RPMI8226 (cell line): ENCODE measurements at regions not wholly inside any gene's neighbourhood (a gene's known extent, or its start where the extent isn't known, plus 50 kb on each side); places are given as distances from the start of the nearest gene placed in this dataset.

ENCODE experiments used
- DNase-seq: peaks from one replicate; pipeline ENCODE4 v3.0.0-alpha.2; 2015

DNA sequence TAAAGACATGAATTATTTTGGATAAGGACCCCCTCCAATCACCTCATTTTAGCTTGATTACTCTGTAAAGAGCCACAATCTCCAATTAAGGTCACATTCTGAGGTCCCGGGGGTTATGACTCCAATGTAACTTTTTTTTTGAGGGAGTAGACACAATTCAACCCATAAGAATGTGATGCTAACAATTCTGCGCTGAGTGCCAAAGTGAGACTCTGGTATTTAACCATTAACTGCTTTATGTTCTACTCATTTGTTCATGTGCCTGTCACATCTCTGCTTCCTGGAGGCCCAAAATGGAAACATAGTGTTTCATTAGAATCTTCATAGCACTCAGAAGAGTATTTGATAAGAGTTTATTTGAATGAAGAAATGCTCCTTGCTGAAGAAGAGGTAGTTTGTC is 234.8 kb downstream of the CPE start:
- no peak for DNase-seq

DNA sequence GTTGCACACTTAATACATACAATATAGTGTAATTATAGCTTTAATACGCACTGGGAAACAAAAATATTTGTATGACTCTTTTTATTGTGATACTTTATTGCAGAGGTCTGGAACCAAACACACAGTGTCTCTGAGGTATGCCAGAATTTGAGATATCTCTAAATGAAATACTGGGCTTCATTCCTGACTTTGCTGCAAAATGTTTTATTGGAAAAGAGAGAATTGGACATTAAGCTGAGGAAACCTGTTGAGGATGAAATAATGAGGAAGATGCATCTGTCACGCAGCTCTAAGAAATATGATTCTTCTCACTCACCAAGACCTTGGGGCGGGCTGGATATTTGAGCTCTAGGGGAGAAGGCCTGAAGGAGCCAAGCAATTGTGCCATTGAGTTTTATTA is 242.1 kb downstream of the CPE start:
- DNase-seq = no peak

DNA sequence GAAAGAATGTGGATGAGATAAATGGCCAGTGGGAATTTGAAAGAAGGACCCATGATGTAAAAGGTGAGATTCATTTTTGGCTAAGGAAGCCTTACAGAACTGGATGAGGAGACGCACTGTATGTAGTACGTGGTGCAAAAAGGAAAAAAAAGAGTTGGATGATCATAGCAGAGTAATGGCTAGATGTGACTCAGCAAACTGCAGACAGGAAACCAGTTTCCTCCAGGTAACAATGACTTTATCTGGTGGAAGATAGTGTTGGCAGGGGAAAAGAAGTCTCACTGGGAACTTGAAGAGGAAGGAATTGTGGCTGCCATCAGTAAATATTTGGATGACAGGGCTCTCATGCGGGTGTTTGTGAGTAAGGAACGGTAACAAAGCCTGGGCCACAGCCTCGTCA is 243.2 kb downstream of the CPE start:
- no peak for DNase-seq

DNA sequence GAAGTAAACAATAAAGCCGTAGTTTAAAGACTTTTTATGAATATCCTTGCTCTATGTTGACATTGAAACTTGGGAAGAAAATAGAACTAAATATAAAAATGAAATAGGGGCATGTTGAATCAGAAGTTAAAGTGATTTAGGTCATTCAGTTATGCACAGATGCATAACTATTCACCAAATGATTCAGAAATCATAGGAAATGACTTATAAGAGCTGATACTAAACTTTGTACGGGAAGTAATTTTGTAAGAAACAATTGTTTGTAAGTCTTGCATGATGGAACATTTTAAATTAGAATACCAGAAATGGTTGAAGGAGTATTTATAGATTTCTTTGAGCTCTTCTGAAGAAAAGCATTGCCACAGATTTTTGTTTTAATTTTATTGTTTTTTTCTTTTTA is 246.5 kb downstream of the CPE start:
- no peak for DNase-seq

DNA sequence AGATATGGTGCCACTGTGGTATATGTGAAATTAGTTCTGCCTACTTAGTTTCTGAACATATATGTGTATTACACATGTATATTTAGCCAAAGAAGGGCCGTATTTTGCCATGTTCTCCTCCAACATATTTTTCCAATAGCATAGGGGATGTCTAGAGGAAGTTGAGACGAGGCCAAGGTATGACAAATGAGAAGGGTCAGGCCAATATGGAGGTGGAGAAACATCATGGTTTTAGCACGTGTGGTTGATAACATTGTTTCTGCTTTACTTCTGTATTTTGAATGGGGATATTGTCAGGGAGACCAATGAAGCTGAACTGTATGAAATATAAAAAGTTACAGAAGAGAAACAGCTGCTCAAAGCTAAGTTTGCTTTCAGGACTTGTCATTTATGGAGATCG is 246.7 kb upstream of the TLL1 start:
- DNase-seq = no peak

DNA sequence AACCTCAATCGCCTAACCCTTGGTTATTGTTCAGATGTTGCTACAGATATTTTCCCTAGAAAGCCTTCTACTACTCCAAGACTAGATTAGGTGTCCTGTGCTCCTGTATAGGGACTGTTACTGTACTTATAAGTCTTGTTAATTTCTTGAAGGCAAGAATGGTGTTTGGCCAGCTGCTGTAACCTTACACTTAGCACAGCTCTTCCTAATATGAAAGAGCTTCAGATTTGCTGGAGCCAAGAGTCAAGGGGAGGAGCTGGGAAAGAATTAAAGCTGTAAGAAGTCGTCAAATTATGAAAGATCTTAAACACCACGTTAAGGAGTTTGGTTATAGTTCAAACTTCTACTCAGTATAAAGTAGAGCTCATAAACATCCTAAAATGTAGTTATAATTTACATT is 245.9 kb upstream of the TLL1 start:
- no peak for DNase-seq

DNA sequence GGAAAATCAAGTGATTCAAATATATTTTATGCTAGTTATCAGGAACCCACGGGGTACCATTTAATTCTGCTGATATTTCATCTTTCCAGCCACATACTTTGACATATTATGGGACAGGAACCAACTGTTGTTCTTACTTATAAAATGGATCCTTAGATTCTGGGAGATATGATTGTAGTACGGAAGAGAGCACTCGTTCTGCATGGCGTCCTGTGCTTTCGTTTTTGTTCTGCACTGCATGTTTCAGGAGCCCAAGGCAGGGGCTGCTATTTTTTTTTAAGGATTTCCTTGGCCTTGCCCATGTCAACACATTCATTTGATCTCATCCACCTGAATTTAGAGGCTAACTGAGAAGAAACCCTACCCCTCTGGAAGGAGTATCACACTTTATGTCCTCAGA is 245.5 kb upstream of the TLL1 start:
- no peak for DNase-seq

DNA sequence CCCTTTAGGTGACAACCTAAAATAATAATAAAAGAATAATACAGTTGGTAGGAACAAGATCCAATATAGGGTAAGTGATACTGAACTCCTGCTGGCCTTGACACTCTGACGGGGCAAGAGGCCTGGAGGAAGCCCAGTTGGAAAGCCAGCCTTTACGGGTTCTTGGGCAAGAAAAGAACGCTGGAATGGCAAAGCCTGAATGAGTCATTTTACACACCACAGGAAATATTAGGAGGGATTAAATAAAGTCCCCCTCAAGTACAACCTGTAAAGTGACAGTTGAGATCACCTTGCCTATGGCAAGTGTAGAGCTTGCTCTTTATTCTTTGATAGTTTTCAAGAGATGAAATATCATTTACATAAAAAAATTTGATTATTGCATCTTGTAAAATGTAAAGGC is 244.5 kb upstream of the TLL1 start:
- DNase-seq = no peak

DNA sequence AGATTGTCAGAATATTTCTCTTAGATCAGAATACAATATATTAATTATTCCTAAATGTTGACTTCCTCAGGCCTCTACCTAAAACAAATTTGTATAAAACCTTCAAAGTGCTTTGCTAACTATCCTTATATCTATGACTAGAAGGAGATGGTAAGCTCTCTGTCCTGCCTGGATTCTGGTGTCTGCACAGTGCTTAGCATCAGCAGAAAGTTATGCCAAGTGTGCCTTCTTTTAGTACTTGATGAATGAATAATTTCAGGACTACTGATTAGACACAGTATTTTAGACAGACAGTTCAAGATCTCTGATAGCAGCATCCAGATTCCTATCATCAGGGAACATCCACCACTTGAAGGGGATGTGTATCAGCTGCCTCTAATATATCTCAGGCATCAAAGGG is 242.4 kb upstream of the TLL1 start:
- no peak for DNase-seq

DNA sequence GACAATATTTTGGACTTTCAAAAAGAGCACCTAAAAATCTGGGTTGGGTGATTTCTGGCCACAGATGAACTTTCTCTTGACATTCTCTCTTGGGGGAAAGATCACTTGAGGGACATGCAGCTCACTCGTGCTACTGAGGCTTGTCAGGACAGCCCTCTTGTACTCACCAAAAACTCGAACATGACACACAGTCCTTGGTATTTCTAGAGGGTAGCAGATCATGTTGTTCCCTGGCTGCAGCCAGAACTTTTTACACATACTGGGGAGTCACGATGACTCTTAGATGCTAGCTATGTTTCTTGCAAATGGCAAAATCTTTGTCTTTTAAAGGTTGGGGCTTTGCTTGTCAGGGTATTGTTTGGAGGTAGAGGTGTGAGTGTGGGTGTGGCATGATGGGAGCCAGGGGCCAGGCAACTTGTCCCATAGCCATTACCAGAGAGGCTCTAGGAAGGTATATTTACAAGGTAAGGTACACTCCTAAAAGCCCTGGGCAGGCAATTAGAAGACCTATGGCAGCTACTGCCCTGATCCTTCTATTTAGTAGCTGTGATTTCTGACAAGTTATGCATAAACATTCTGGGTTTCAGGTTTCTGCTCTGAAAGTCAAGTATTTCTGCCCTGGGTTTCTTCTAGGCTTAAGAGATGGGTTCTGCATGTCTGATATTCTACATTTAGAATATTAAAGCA is 241.7 kb upstream of the TLL1 start:
- no peak for DNase-seq

DNA sequence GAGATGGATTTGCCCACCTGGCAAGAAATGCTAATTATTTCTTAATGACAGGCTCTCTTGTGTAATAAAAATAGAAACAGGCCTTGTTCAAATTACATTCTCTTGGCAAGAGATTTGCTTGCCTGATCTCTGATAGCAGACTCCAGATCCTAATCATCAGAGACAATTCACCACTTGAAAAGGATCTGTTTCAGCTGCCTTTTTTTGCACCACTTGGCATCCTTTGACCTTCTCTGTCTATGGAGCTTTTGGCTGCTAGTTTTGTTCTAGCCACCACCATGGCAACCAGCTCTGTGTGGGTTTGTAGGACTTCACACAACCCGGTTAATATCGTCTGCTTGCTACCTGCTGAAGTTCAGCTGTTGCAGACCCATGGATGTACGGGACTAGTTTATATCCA is 241.1 kb upstream of the TLL1 start:
- no peak for DNase-seq

DNA sequence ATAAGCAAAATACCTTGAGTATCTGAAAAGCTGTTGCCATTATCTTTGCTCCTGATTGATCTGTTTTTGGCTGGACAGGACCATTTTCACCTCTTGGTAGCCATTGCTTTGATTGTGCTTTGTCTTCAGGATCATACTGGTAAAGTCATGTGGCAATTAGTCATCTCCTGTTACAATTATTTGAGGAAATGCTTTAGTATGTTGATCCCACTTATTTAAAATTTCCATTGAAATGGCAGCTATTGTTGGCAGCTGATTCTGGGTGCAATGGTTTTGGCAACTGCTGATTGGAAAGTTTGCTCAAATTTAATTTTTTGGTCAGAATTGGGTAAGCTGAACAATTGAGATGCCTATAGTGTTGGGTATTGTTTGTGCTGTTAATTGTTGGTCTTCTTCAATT is 238.3 kb upstream of the TLL1 start:
- DNase-seq = no peak

DNA sequence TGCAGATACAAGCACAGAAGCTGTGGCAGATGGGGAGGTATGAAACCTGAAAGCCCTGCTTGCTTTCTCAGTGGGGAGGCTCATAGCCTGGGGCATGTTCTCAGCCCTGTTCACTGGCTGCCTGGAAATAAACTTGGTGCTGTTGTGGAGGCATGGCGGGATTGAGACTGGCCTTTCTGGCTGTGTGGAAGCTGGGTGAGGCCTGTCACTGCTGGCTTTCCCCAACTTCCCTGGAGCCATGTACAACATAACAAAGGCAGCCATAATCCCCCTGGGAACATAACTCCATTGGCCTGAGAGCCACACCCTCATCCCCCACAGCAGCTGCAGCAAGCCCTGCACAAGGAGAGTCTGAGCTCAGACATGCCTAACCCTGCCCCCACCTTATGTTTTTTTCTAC is 237.7 kb upstream of the TLL1 start:
- DNase-seq = no peak

DNA sequence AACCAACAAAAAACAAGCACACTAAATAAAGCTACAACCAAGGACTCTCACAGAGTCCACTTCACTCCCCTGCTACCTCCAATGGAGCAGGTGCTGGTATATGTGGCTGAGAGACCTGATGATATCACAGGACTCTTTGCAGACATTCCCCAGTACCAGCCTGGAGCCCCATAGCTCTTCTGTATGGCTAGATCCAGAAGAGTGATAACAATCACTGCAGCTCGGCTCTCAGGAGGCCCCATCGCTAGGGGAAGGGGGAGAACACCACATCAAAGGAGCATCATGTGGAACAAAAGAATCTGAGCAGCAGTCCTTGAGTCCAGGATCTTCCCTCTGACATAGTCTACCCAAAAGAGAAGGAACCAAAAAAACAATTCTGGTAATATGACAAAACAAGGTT is 237.1 kb upstream of the TLL1 start:
- DNase-seq = no peak

DNA sequence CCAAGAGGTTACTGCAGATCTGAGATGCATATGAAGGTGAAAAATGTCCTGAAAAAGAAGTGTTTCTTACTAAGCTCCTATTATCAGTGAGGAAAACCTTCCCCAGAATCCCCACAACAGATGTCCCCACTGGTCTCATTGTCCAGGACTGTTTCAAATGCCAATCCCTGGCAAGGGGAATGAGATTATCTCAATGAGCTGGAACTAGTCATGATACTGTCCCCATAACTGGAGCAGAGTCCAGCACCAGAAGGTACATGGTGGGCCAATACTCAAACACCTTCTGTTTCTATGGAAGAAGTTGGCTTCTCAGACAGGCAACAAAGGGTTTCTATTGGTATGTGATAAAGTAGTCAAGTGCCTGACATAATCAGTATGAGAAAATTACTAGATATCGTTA is 221.1 kb upstream of the TLL1 start:
- DNase-seq = no peak

DNA sequence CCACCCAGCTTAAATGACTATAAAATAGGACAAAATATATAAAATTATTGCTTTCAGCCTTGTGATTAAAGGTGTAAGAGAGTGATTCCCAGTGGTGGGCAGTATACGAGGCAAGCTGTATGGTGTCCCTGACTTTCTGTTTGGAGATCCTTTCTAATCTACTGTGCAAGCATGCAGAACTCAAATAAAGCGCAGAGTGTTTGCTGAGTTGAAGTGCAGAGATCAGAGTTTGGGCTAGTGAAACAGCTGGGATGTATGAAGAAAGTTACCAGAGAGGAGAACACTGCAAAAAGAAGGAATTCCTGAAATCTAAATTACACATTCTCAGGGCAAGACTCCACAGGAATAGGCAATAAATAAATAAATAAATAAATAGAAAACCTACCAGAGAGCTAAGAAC is 218.5 kb upstream of the TLL1 start:
- DNase-seq = no peak

DNA sequence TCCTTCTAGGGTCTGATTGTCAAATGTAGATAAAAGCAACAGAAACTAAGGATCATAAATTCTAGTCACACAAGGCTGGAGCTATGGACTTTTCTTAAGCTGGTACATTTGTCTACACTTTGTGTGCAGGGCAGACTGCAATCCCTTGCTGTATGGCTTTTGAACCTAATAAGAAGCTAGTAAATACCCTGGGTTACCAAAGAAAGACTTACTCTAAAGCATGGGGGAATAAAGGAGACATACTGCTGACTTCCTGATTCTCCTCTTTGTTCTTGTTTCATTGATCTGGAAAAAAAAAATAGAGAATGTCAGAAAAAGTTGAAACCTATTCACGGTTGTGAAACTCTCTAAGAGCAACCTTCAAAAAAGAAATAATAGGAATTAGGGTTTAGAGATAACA is 216.6 kb upstream of the TLL1 start:
- no peak for DNase-seq

DNA sequence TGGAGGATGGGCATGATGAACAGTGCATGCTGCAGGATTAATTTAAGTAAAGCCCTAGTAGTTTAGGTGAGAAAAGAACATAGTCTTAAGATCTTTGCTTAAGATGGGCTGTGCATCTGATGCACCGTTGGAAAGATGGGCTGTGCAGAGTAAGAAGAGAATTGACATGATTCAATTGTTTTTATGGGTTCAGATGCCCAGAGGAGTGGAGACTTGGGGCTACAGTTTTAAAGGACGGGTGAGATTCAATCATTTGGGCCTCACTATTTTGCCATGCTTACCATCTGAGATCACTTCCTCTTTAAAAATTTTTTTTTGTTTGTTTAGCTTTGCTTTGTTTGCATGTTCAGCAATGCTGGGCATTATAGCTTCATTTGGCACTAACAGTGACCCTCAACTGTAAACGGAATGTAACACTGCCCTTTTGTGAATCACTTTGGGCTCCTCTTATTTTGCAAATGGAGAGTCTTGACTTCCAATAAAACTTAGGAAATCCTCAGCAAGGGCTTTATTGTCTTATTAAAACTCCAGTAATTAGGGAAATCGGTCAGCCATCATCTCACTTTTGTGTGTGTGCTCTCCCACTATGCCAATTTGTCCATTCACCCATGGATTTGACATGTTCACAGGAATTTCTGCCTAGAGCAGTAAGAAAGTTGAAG is 216.1 kb upstream of the TLL1 start:
- DNase-seq = no peak

DNA sequence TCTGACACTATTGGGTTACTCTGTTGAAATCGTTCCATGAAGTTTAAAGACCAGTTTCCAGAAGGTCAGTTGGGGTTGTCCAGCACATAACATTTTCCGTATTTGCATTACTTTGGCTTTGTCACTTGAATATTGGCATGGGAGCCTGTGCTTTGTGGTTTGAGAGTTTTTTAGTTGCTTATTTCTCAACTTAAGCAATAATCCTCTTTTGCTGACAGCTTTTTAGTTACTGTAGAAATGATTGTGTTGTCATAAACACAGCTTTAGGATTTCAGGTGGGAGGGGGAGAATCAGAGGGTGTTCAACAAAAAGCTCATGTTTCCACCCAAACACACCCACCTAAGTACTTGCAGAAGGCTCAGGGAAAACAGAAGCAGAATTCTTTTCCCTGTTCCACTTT is 210.7 kb upstream of the TLL1 start:
- DNase-seq = no peak

DNA sequence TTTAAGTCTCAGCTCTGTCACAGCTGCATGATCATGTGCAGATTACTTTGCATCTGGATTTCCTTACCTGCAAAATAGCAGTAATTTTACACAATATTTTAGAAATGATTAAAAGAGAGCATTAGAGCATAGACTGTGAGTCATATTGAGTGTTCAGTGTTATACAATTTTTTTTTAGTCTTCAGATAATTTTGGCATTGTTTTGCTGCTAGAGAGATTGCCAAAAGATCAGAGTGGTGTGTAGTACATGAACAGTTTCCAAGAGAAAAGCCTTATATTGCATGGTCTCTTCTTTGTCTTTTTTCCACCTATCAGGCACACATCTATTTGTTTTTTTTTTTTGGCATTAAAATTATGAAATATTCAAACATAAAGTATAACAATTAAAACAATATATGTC is 209.6 kb upstream of the TLL1 start:
- no peak for DNase-seq

DNA sequence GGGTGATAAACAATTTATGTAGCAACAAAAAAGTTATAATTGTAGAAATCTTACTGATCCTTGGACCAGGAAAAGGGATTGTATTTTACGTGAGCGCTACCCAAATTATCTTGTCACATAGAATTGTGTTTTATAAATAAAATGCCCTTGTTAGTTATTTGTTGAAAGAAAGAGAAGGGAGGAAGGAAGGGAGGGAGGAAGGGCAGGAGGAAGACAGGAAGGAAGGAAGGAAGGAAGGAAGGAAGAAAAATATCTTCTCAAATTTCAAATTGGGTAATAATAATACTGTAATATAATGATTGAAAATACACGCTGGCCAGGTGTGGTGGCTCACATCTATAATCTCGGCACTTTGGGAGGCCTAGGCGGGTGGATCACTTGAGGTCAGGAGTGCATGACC is 206.2 kb upstream of the TLL1 start:
- no peak for DNase-seq

DNA sequence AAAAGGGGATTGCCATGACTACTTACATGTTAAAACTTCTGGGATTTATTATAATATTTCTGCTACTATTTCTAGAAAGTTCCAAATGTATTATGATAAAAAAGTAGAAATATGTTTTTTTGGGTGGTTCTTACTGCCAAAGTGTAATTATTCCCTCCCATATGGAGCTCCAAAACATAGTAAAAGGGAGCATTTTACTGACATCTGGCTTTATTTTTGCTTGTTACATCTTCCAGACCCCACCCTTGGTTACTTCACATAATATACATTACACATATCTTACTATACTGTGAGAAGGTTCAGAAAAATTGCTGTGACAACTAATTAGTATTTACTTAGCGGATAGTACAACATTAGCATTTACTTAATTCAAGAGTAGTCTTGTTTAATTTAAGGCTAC is 205.1 kb upstream of the TLL1 start:
- no peak for DNase-seq

DNA sequence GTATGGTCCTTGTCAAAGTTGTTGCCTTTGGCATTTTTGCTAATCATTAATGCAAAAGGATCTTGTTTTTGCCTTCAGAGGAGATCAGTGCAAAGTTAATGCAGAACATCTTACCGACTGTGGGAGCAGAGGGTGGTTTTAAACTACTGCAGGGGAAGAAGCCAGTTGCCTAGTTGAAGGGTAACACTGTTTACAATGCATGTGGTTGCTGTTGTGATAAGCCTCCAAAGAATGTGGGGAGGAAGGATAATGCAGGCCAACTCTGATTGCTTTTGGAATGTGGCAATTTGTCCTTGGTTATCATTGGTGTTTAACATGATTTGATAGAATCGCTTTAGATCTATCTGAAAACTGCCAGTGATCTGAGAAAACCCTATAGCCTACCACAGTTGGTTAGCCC is 204.3 kb upstream of the TLL1 start:
- DNase-seq = no peak

DNA sequence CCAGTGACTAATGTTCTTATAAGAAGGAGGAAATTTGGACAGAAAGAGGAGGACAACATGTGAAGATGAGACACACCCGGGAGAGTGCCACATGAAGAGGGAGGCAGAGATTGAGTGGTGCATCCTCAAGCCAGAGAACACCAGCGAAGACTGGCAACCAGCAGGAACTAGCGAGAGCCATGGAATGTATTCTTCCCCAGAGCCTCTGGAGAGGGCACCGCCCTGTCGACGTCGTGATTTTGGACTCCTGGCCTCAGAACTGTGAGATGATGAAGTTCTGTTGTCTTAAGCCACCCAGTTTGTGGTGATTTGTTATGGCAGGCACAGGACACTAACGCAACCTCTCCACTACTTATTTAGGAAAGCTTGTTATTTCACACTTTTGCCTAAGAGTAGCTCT is 196.0 kb upstream of the TLL1 start:
- no peak for DNase-seq

DNA sequence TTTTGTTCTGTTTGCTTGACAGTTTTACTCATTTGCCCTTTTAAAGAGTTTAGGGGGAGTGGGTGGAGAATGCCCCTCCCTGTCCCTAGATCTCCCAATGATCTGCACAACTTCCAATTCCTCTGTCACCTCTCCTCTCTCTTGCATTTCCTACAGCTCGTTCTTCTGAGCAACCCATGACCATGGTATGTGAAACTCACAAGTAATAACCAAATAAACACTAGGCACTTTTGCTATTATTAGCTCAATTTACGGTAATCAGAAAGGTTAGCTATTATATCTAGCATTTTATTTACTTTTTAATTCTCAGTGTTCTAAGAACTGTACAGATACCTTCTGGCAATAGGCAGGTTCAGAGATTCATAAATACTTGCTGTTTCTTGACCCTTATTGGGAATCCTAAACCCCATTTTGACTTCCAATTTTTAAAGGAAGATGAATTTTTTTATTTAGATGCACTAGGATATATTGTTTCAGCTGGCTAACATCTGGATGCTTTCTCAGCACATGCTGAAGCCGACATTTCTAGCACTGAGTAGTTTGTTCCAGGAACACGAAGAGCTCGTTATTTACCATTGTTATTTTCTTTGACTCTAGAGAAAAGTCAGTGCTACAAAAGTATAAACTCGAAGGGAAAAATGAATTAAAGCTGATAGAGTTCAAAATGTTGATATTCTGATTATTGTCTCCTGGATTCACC is 194.7 kb upstream of the TLL1 start:
- no peak for DNase-seq
